T-helper 1 cell (primary cell): ENCODE measurements at regions not wholly inside any gene's neighbourhood (a gene's known extent, or its start where the extent isn't known, plus 50 kb on each side); places are given as distances from the start of the nearest gene placed in this dataset.

Experiments
- DNase-seq, 5 donors: peaks; one replicate each; pipeline ENCODE4 v3.0.0-alpha.2; 2012 to 2020

GRCh38 chr5:8580298-8580697 lies 711.4 kb downstream of the MTRR start:
- DNase-seq, result no peak

DNA sequence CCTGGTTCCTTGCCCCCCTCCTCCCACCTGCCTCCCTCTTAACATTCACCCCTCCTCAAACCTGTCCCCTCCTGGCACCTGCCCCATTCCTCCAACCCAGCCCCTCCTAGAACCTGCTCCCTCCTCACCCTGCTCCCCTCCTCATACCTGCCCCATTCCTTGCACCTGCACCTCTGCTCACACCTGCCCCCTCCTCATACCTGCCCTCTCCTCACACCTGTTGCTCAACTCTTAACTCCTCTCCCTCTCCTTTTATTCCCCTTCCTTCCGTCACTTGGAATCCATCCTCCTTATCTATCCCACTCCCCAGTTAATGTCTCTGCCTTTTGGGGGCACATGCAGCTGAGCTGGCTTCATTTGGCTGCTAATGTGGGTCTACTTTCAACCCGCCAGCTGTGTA lies 712.1 kb downstream of the MTRR start:
- DNase-seq, result no peak

GRCh38 chr5:8585230-8586018 lies 716.5 kb downstream of the MTRR start:
- DNase-seq, result no peak

DNA sequence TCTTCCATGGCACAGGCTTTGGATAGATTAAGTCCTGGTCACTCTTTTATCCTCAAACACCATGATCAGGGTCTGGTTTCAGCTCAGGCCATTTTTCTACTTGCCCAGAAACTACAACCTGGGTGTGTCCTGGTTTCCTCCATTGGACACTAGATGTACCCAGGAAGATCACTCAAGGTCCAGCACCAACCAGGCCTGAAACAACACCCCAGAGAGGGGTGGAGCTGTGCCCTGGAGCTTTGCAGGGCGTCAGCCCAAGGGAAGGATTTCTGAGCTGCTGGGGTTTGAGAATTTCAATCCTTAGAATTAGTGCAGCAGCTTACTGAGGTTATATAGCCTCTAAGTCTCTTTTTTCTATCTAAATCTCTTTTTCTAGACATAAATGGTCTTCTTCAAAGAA lies 722.0 kb downstream of the MTRR start:
- DNase-seq, result no peak

GRCh38 chr5:8598356-8598755 lies 729.4 kb downstream of the MTRR start:
- DNase-seq, result no peak

DNA sequence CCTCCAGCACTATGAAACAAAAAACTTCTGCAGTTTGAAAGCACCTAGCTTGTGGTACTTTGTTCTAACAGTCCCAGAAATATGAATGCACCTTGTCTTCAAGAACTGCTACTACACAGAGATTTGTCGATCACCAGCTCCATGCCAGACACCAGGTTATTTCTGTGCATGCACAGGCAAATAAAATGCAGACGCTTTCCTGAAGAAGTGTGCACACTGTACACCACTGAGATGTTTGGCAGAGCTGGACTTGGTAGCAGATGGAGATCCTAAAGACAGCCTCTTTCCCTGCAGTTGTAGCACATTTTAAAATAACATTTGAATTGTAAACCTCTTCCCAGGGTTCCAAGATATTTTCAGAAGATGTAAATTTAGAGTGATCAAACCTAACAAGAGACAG lies 730.0 kb downstream of the MTRR start:
- DNase-seq, result no peak

GRCh38 chr5:8600843-8601242 lies 731.9 kb downstream of the MTRR start:
- DNase-seq, result no peak

GRCh38 chr5:8601831-8602354 lies 732.9 kb downstream of the MTRR start:
- DNase-seq, result no peak

- DNase-seq, result no peak
Measured at GRCh38 chr5:8606231-8606630, 737.3 kb downstream of the MTRR start.

DNA sequence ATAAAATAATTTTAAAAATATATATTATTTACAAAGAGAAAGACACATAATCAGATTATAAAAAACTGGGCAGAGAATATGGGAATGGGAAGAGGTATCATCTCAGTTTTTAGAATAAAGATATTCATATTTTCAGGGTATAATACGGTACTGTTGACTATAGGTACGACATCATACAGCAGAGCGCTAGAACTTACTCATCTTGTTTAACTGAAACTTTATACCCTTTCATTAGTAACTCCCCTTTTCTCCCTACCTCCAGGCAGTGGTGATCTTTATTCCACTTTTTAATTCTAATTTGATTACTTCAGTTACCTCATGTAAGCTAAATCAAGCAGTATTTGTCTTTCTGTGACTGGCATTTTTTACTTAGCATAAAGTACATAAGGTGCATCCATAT lies 742.1 kb downstream of the MTRR start:
- no peak for DNase-seq

GRCh38 chr5:8613078-8613685 lies 744.2 kb downstream of the MTRR start:
- no peak for DNase-seq

DNA sequence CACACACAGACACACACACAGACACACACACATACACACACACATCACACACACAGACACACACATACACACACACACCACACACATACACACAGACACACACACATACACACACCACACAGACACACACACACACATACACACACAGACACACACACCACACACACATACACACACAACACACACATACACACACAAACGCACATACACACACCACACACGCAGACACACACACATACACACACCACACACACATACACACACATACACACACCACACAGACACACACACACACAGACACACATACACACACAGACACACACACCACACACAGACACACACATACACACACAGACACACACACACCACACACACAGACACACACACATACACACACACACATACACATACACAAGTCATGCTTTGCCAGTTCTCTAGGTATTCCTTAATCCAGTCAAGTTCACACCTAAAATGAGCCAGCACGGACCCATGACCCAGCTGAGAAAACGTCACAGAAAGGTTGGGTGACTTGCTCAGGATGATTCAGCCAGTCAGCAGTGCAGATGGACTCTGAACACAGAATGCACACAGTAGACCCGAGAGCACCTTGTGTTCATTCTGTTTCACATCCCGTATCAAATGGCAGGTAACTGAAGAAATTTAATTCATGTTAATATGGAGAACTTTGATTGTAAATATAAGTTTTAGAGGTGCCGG lies 746.4 kb downstream of the MTRR start:
- no peak for DNase-seq

GRCh38 chr5:8628521-8628920 lies 759.6 kb downstream of the MTRR start:
- no peak for DNase-seq

DNA sequence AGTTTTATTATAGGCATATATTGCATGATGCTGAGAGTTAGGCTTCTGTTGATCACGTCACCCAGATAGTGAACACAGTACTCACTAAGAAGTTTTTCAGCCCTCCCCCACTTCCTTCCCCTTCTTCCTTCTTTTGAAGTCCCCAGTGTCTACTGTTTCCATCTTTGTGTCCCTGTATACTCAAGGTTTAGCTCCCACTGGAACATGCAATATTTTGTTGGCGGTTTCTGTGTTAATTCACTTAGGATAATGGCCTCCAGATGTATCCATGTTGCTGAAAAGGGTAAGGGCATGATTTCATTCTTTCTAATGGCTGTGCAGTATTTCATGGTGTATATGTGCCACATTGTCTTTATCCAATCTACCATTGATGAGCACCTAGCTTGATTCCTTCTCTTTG lies 764.3 kb downstream of the MTRR start:
- DNase-seq, result no peak

GRCh38 chr5:8633696-8634095 lies 764.7 kb downstream of the MTRR start:
- DNase-seq, result no peak

- no peak for DNase-seq
Measured at GRCh38 chr5:8634219-8634618, 765.3 kb downstream of the MTRR start.

- no peak for DNase-seq
Measured at GRCh38 chr5:8641786-8642505, 773.0 kb downstream of the MTRR start.

DNA sequence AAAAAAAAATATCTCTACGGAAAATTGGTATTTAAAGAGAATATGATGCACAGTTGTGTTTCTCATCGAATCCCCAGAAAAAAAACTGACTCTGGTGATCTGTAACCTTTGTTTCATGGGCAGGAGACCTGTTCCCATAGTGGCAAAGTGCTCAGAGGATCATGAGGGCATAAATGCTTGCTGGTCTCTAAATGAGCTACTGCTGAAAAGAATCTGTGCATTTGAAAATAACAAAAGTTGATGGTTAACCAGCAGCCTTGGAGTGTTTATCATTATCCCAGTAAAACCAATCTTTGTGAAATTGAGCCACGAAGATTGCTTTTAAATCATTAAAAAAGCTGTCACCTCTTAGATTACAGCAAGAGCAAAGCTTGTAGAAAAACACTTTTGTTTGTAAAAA lies 775.4 kb downstream of the MTRR start:
- no peak for DNase-seq

- no peak for DNase-seq
Measured at GRCh38 chr5:8647111-8647510, 778.2 kb downstream of the MTRR start.

DNA sequence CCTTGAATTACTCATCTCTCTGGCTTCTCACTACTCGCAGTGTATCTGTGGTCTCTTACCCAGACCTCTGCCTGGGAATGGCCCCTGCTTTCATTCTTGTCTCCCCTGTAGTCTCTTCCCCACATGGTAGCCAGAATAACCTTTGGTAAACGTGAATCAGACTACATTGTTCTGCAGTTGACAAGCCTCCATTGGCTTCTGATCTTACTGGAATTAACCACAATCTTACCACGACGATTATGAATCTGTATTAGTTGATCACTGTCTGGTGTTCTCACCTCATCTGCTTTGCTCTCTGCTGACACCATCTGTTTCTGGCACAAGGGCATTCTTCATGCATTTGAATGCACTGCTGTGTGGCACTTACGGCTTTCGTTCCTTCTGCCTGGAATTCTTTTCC lies 781.2 kb downstream of the MTRR start:
- DNase-seq, result no peak

GRCh38 chr5:8660133-8660893 lies 791.4 kb downstream of the MTRR start:
- DNase-seq, result no peak

- no peak for DNase-seq
Measured at GRCh38 chr5:8663374-8663773, 794.4 kb downstream of the MTRR start.
